HepG2 (cell line): ENCODE measurements at regions not wholly inside any gene's neighbourhood (a gene's known extent, or its start where the extent isn't known, plus 50 kb on each side); places are given as distances from the start of the nearest gene placed in this dataset.
"Not testable (repeated sequence)": the region's sequence is repeated elsewhere in the genome, so short reads cannot be mapped to it uniquely, and the experiment has no call there.

Experiments
- ATAC-seq: fragments of 200-7000 bp; cut with Tn5 transposase; 3 replicates; pipeline ENCODE4 v1.9.1; 2020; ENCODE audit warnings: mild to moderate bottlenecking, moderate library complexity
- BruUV-seq: library from RNA; stranded (reverse); fragments of 400-500 nt; replicated peaks from 2 replicates; lab custom pipeline; 2021; lab: Mats Ljungman, UMichigan
- CTCF ChIA-PET: fragments of 300-600 bp; formaldehyde crosslinking; extraction: SDS; loops from one replicate; lab custom pipeline; 2021; ENCODE audit warnings: low total read pairs, inconsistent platforms, low intra/inter-chr PET ratio; lab: Yijun Ruan, JAX
- POLR2A ChIA-PET: fragments of 350-600 bp; sonication (Branson Sonifier 250); formaldehyde crosslinking; loops from one replicate; lab custom pipeline; 2020; ENCODE audit warnings: antibody characterized with exemption, inconsistent platforms; lab: Yijun Ruan, JAX
- DNase-seq: peaks from one replicate; pipeline ENCODE4 v3.0.0-alpha.2; 2015; ENCODE audit warnings: low spot score
- FAIRE-seq: peaks from 3 replicates; lab custom pipeline; 2011; peaks lifted over from hg19 to GRCh38; lab: Jason Lieb, UNC
- H2AFZ ChIP-seq: one replicate; pipeline ENCODE4 v1.6.1; 2011; ENCODE audit warnings: low read length, inconsistent platforms
- H3K27ac ChIP-seq: fragments of 300-600 bp; 3 replicates; pipeline ENCODE4 v1.8.0; 2011; ENCODE audit warnings: mixed run types, mild to moderate bottlenecking, mixed read lengths, low read length, inconsistent platforms; ENCODE audit not compliant: insufficient read depth; ENCODE audit errors: extremely low read length
- H3K27me3 ChIP-seq, 2 experiments: fragments of 200-600 bp in 1 of 2; 2 replicates in 1 of 2; 3 replicates in 1 of 2; pipeline versions ENCODE4 v1.6.0 to v1.8.0; 2011; ENCODE audit warnings: low read length in 2 of 2, mild to moderate bottlenecking in 2 of 2, moderate library complexity in 2 of 2, inconsistent platforms in 1 of 2; ENCODE audit not compliant: insufficient read depth in 2 of 2, control insufficient read depth in 1 of 2
- H3K36me3 ChIP-seq, 2 experiments: fragments of 200-600 bp in 1 of 2; replicated peaks in 1 of 2; 2 replicates in 1 of 2; 3 replicates in 1 of 2; pipeline versions ENCODE4 v1.5.1 to v1.8.0; 2011; ENCODE audit warnings: low read length in 2 of 2, inconsistent platforms in 1 of 2; ENCODE audit not compliant: insufficient read depth in 2 of 2, control insufficient read depth in 1 of 2
- H3K4me1 ChIP-seq: 2 replicates; pipeline ENCODE4 v1.5.1; 2012; ENCODE audit warnings: low read length, inconsistent platforms; ENCODE audit not compliant: insufficient read depth
- H3K4me2 ChIP-seq: 2 replicates; pipeline ENCODE4 v1.6.0; 2011; ENCODE audit warnings: low read depth, low read length, inconsistent platforms
- H3K4me3 ChIP-seq, 3 experiments: fragments of 200-600 bp in 1 of 3; sonication (generic), shearing (Covaris generic) in 1 of 3; replicated peaks in 1 of 3; 2 replicates each; pipeline ENCODE4 v1.5.1; 2011 to 2016; ENCODE audit warnings: low read length in 3 of 3, inconsistent platforms in 2 of 3, low read depth in 2 of 3, mild to moderate bottlenecking in 2 of 3, control low read depth in 1 of 3, mixed read lengths in 1 of 3; ENCODE audit not compliant: insufficient read depth in 1 of 3
- H3K79me2 ChIP-seq: one replicate; pipeline ENCODE4 v1.6.1; 2011; ENCODE audit warnings: low read length, inconsistent platforms; ENCODE audit not compliant: insufficient read depth
- H3K9ac ChIP-seq: 2 replicates; pipeline ENCODE4 v1.6.0; 2011; ENCODE audit warnings: mild to moderate bottlenecking, low read depth, low read length, inconsistent platforms; ENCODE audit not compliant: insufficient read depth
- H3K9me3 ChIP-seq: 2 replicates; pipeline ENCODE4 v1.5.1; 2012; ENCODE audit warnings: mild to moderate bottlenecking, low read length
- H4K20me1 ChIP-seq: 2 replicates; pipeline ENCODE4 v1.6.0; 2011; ENCODE audit warnings: inconsistent platforms, mild to moderate bottlenecking, low read length, moderate library complexity; ENCODE audit not compliant: insufficient read depth
- HMGA1 ChIP-seq: sonication (generic); formaldehyde crosslinking; conservative IDR thresholded peaks from 2 replicates; pipeline ENCODE4 v1.4.0; 2020; ENCODE audit warnings: missing genetic modification reagents
- PAWR ChIP-seq: sonication (generic); formaldehyde crosslinking; IDR thresholded peaks from 2 replicates; pipeline ENCODE4 v1.4.0; 2020; ENCODE audit warnings: missing genetic modification reagents, mild to moderate bottlenecking, borderline replicate concordance
- SMC3 ChIP-seq: IDR thresholded peaks from 2 replicates; pipeline ENCODE4 v1.6.1; 2011; ENCODE audit warnings: low read length, improper control_type of control experiment
- TEAD3 ChIP-seq: optimal IDR thresholded peaks from 2 replicates; pipeline ENCODE3; 2016; ENCODE audit warnings: borderline replicate concordance
- ZNF260 ChIP-seq: sonication (generic); formaldehyde crosslinking; IDR thresholded peaks from 2 replicates; pipeline ENCODE4 v1.4.0; 2020; ENCODE audit warnings: missing genetic modification reagents, low read depth, mild to moderate bottlenecking, borderline replicate concordance
- ZNF326 ChIP-seq: sonication (generic); formaldehyde crosslinking; IDR thresholded peaks from 2 replicates; pipeline ENCODE4 v1.4.0; 2020; ENCODE audit warnings: missing genetic modification reagents, borderline replicate concordance
- ZNF782 ChIP-seq: sonication (generic); formaldehyde crosslinking; IDR thresholded peaks from 2 replicates; pipeline ENCODE4 v1.4.0; 2020; ENCODE audit warnings: missing genetic modification reagents, mild to moderate bottlenecking, borderline replicate concordance
- WGBS: methylation state at CpG from one replicate; pipeline ENCODE4 v1.1.6; 2017; ENCODE audit warnings: low lambda C conversion rate; 5-methylcytosine and 5-hydroxymethylcytosine counted together
- in situ Hi-C: cut with HindIII; loops from 2 replicates; pipeline ENCODE4 v1.10.0; 2017; ENCODE audit warnings: low pct_unique_long_range_greater_than_20kb; ENCODE audit not compliant: extremely low pct_ligation_motif_present
- intact Hi-C: fragments of 100-400 bp; cut with micrococcal nuclease; formaldehyde crosslinking; loops from one replicate; pipeline ENCODE4 v1.10.0; 2022; ENCODE audit not compliant: unreplicated experiment
- TF ChIP-seq, protein P1 (sequence below): IDR thresholded peaks from 2 replicates; pipeline ENCODE4 v1.6.1; 2016; ENCODE audit warnings: low read depth, control low read depth
- TF ChIP-seq, protein P2 (sequence below): sonication (generic); formaldehyde crosslinking; IDR thresholded peaks from 2 replicates; pipeline ENCODE4 v1.8.1; 2023; ENCODE audit warnings: mild to moderate bottlenecking, missing genetic modification reagents

GRCh38 chr20:19056909-19057308 lies 155.5 kb upstream of the SLC24A3 start (continued):
- TF ChIP-seq PAWR (CRISPR knock-in tag) (no peak), ZNF260 (CRISPR knock-in tag) (no peak), SMC3 (0 out of 2 replicates have a peak, but pooled peaks have one; percentile 14), ZNF782 (CRISPR knock-in tag) (no peak), TEAD3 (CRISPR knock-in tag) (no peak)
- TF ChIP-seq, protein P1, sequence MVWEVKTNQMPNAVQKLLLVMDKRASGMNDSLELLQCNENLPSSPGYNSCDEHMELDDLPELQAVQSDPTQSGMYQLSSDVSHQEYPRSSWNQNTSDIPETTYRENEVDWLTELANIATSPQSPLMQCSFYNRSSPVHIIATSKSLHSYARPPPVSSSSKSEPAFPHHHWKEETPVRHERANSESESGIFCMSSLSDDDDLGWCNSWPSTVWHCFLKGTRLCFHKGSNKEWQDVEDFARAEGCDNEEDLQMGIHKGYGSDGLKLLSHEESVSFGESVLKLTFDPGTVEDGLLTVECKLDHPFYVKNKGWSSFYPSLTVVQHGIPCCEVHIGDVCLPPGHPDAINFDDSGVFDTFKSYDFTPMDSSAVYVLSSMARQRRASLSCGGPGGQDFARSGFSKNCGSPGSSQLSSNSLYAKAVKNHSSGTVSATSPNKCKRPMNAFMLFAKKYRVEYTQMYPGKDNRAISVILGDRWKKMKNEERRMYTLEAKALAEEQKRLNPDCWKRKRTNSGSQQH (CRISPR knock-in tag): no peak

DNA sequence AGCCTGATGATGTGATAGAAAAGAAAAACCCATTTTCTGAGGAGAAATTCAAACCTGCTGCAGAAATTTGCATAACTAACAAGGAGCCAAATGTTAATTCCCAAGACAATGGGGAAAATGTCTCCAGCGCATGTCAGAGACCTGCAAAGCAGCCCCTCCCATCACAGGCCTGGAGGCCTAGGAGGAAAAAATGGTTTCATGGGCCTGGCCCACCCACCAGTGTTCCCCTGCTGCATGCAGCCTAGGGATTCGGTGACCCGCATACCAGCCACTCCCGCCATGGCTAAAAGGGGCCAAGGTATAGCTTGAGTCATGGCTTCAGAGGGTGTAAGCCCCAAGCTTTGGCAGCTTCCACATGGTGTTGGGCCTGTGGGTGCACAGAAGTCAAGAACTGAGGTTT lies 147.7 kb upstream of the SLC24A3 start:
- in situ Hi-C loops, DNase-seq: not testable (repeated sequence)

GRCh38 chr20:19067986-19068385 lies 144.5 kb upstream of the SLC24A3 start:
- Histone ChIP-seq H3K4me1 (no peaks in the 10 kb centered on the region), H4K20me1 (no peaks in the 10 kb centered on the region), H3K36me3 (no peaks in the 10 kb centered on the region), H3K4me2 (no peak overlapping the region), H3K9me3 (peaks cover 52% of the 10 kb centered on the region), H3K27me3 (no peaks in the 10 kb centered on the region), H3K79me2 (no peaks in the 10 kb centered on the region), H3K4me3 (no peak overlapping the region), H3K9ac (no peak overlapping the region), H3K27ac (no peak overlapping the region), H2AFZ (no peak overlapping the region)
- CTCF ChIA-PET: no interaction called here
- DNase-seq (no peak), FAIRE-seq (no peak), ATAC-seq (no peak)
- POLR2A ChIA-PET: no interaction called here
- TF ChIP-seq, protein P2, sequence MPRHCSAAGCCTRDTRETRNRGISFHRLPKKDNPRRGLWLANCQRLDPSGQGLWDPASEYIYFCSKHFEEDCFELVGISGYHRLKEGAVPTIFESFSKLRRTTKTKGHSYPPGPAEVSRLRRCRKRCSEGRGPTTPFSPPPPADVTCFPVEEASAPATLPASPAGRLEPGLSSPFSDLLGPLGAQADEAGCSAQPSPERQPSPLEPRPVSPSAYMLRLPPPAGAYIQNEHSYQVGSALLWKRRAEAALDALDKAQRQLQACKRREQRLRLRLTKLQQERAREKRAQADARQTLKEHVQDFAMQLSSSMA (CRISPR knock-in tag): no peak
- TF ChIP-seq HMGA1 (CRISPR knock-in tag): no peak
- no peak for TF ChIP-seq ZNF326 (CRISPR knock-in tag)
- WGBS: 0% methylated on average over 1 of the region's 1 CpG
- in situ Hi-C loops: no loop called here
- intact Hi-C loops: no loop called here
- BruUV-seq: no TSS peak

More for the DNA sequence above, 147.7 kb upstream of the SLC24A3 start:
- CTCF ChIA-PET, intact Hi-C loops, H3K4me3 ChIP-seq, H3K4me2 ChIP-seq, H2AFZ ChIP-seq, H3K79me2 ChIP-seq, H3K4me1 ChIP-seq, H3K27me3 ChIP-seq, H3K36me3 ChIP-seq, FAIRE-seq, POLR2A ChIA-PET, H3K9ac ChIP-seq, ATAC-seq, H3K27ac ChIP-seq, H4K20me1 ChIP-seq, BruUV-seq: not testable (repeated sequence)
- peaks cover 84% of the 10 kb centered on the region for H3K9me3 ChIP-seq
- WGBS: 43% methylated on average over 4 of the region's 4 CpGs
